OCI-LY7 (cell line): ENCODE measurements at regions not wholly inside any gene's neighbourhood (a gene's known extent, or its start where the extent isn't known, plus 50 kb on each side); places are given as distances from the start of the nearest gene placed in this dataset.

ENCODE experiments used
- BruUV-seq: library from RNA; stranded (reverse); fragments of 400-500 nt; replicated peaks from 2 replicates; lab custom pipeline; 2021; lab: Mats Ljungman, UMichigan
- CTCF ChIA-PET: fragments of 300-600 bp; sonication (Branson Sonifier 250); formaldehyde crosslinking; loops from one replicate; lab custom pipeline; 2022; ENCODE audit warnings: antibody characterized with exemption; ENCODE audit not compliant: unreplicated experiment; lab: Charles Lee
- POLR2A ChIA-PET: fragments of 300-600 bp; sonication (Branson Sonifier 250); formaldehyde crosslinking; loops from one replicate; lab custom pipeline; 2022; ENCODE audit warnings: antibody characterized with exemption; lab: Charles Lee
- DNase-seq: peaks from one replicate; pipeline ENCODE4 v3.0.0-alpha.2; 2015; ENCODE audit warnings: low spot score
- H2AFZ ChIP-seq: fragments of 200-600 bp; sonication (generic), shearing (Covaris generic); 2 replicates; pipeline ENCODE4 v1.6.1; 2014; ENCODE audit warnings: mild to moderate bottlenecking, antibody characterized with exemption, low read length, moderate library complexity
- H3K27ac ChIP-seq: fragments of 200-600 bp; sonication (generic); 2 replicates; pipeline ENCODE4 v1.5.1; 2014; ENCODE audit warnings: mixed run types, low read depth, mild to moderate bottlenecking, moderate library complexity, low read length, inconsistent platforms; ENCODE audit not compliant: poor library complexity, severe bottlenecking
- H3K36me3 ChIP-seq: fragments of 200-600 bp; sonication (generic); 2 replicates; pipeline ENCODE4 v1.6.1; 2014; ENCODE audit warnings: mild to moderate bottlenecking, antibody characterized with exemption, low read length, moderate library complexity, mixed read lengths; ENCODE audit not compliant: insufficient read depth
- H3K4me1 ChIP-seq: fragments of 200-600 bp; sonication (generic); 2 replicates; pipeline ENCODE4 v1.5.1; 2014; ENCODE audit warnings: mild to moderate bottlenecking, low read length; ENCODE audit not compliant: insufficient read depth, poor library complexity, severe bottlenecking
- H3K4me2 ChIP-seq: fragments of 200-600 bp; sonication (generic); 2 replicates; pipeline ENCODE4 v1.6.1; 2014; ENCODE audit warnings: mild to moderate bottlenecking, low read length
- H3K4me3 ChIP-seq: fragments of 200-600 bp; sonication (generic); 2 replicates; pipeline ENCODE4 v1.5.1; 2014; ENCODE audit warnings: mild to moderate bottlenecking, low read depth, low read length; ENCODE audit not compliant: poor library complexity, severe bottlenecking
- H3K79me2 ChIP-seq: fragments of 200-600 bp; sonication (generic); 2 replicates; pipeline ENCODE4 v1.6.1; 2016; ENCODE audit warnings: low read depth, mild to moderate bottlenecking, low read length, moderate library complexity, mixed read lengths; ENCODE audit not compliant: insufficient read depth
- H3K9me2 ChIP-seq: fragments of 200-600 bp; sonication (generic); 2 replicates; pipeline ENCODE4 v1.6.1; 2016; ENCODE audit warnings: mild to moderate bottlenecking, low read length, mixed read lengths; ENCODE audit not compliant: insufficient read depth
- H3K9me3 ChIP-seq: fragments of 200-600 bp; sonication (generic); 2 replicates; pipeline ENCODE4 v1.6.1; 2014; ENCODE audit warnings: mild to moderate bottlenecking, mixed run types, low read length, mixed read lengths
- H4K20me1 ChIP-seq: fragments of 200-600 bp; sonication (generic); 2 replicates; pipeline ENCODE4 v1.6.1; 2014; ENCODE audit warnings: mild to moderate bottlenecking, antibody characterized with exemption, low read length, moderate library complexity, mixed read lengths; ENCODE audit not compliant: insufficient read depth
- CTCF ChIP-seq: fragments of 200-600 bp; sonication (generic); conservative IDR thresholded peaks from 2 replicates; pipeline ENCODE4 v1.5.1; 2014; ENCODE audit warnings: mild to moderate bottlenecking, antibody characterized with exemption, low read length, moderate library complexity, mixed read lengths
- EZH2phosphoT487 ChIP-seq: fragments of 200-600 bp; sonication (generic); IDR thresholded peaks from 2 replicates; pipeline ENCODE4 v1.6.1; 2018; ENCODE audit warnings: low read depth, borderline replicate concordance, mild to moderate bottlenecking, mixed run types, antibody characterized with exemption, low read length, moderate library complexity, mixed read lengths
- intact Hi-C: fragments of 100-400 bp; cut with micrococcal nuclease; formaldehyde crosslinking; loops from one replicate; pipeline ENCODE4 v1.10.0; 2022; ENCODE audit not compliant: unreplicated experiment

GRCh38 chr7:17033245-17033644, 151.5 kb upstream of the AGR3 start:
- TF ChIP-seq CTCF (no peak), EZH2phosphoT487 (no peak)
- Histone ChIP-seq H3K9me2 (no peaks in the 10 kb centered on the region), H3K4me2 (no peak overlapping the region), H4K20me1 (no peaks in the 10 kb centered on the region), H3K4me3 (no peak overlapping the region), H3K4me1 (no peaks in the 10 kb centered on the region), H3K9me3 (no peaks in the 10 kb centered on the region), H3K36me3 (no peaks in the 10 kb centered on the region), H2AFZ (no peak overlapping the region), H3K79me2 (no peaks in the 10 kb centered on the region), H3K27ac (no peak overlapping the region)
- DNase-seq, result no peak
- intact Hi-C loops, result no loop called here
- POLR2A ChIA-PET, result interaction anchor here (0.6 to 1.4 kb wide), 2 partner anchors 14 to 246 kb away, joined by 3 to 7 read pairs; no protein-coding TSS in a partner anchor
- CTCF ChIA-PET, result no interaction called here
- BruUV-seq, result no TSS peak

GRCh38 chr7:17036584-17036983, 154.8 kb upstream of the AGR3 start:
- Histone ChIP-seq H3K9me2 (no peaks in the 10 kb centered on the region), H4K20me1 (no peaks in the 10 kb centered on the region), H3K4me1 (no peaks in the 10 kb centered on the region), H3K4me3 (no peak overlapping the region), H3K9me3 (no peaks in the 10 kb centered on the region), H3K27ac (no peak overlapping the region), H3K79me2 (no peaks in the 10 kb centered on the region), H3K36me3 (no peaks in the 10 kb centered on the region), H2AFZ (no peak overlapping the region), H3K4me2 (no peak overlapping the region)
- TF ChIP-seq CTCF (no peak), EZH2phosphoT487 (no peak)
- DNase-seq, result no peak
- ChIA-PET CTCF (no interaction called here), POLR2A (no interaction called here)
- BruUV-seq, result no TSS peak
- intact Hi-C loops, result no loop called here

- no peaks in the 10 kb centered on the region for H3K9me2 ChIP-seq
- no peak overlapping the region for H3K4me2 ChIP-seq
- no peaks in the 10 kb centered on the region for H3K9me3 ChIP-seq
- no peak for DNase-seq
- H3K4me1 ChIP-seq, result no peaks in the 10 kb centered on the region
- no peak for TF ChIP-seq CTCF
- no peak for TF ChIP-seq EZH2phosphoT487
- BruUV-seq, result no TSS peak
- intact Hi-C loops, result no loop called here
- no peak overlapping the region for H2AFZ ChIP-seq
- CTCF ChIA-PET, result no interaction called here
- H4K20me1 ChIP-seq, result no peaks in the 10 kb centered on the region
- POLR2A ChIA-PET, result no interaction called here
- no peak overlapping the region for H3K4me3 ChIP-seq
- no peaks in the 10 kb centered on the region for H3K79me2 ChIP-seq
- H3K36me3 ChIP-seq, result no peaks in the 10 kb centered on the region
- H3K27ac ChIP-seq, result no peak overlapping the region
Observed at GRCh38 chr7:17037356-17037755, 155.6 kb upstream of the AGR3 start.
